ENCODE measurements at regions not wholly inside any gene's neighbourhood (a gene's known extent, or its start where the extent isn't known, plus 50 kb on each side); places are given as distances from the start of the nearest gene placed in this dataset.

DNA sequence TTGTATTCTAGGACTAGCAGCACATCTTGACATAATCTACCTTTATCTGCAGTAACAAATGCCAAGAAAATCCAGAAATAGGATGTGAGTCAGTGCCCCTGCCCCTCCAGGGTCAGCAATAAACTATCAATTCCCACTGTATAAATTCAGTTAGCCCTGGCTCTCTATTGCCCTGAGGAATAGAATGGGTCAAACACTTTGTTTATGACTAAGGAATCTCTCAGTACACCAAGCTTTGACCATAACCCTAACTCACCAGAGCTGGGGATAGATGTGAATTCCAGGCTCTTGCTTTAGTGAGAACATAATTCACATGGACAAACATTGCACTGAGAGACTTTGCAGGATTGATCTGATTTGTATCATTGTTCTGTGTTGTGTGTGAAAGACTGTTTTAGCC lies 82.3 kb downstream of the CXXC4 start:
- intact Hi-C loops (cut with DNase I), result no loop called here
- Histone ChIP-seq H3K27me3 (no peaks in the 10 kb centered on the region), H3K9me3 (no peaks in the 10 kb centered on the region), H3K27ac (no peak overlapping the region), H3K4me3 (no peak overlapping the region), H3K4me1 (ENCODE audit: insufficient read depth) (no peaks in the 10 kb centered on the region), H3K36me3 (no peaks in the 10 kb centered on the region)
- no peak for DNase-seq
- TF ChIP-seq, protein P1, sequence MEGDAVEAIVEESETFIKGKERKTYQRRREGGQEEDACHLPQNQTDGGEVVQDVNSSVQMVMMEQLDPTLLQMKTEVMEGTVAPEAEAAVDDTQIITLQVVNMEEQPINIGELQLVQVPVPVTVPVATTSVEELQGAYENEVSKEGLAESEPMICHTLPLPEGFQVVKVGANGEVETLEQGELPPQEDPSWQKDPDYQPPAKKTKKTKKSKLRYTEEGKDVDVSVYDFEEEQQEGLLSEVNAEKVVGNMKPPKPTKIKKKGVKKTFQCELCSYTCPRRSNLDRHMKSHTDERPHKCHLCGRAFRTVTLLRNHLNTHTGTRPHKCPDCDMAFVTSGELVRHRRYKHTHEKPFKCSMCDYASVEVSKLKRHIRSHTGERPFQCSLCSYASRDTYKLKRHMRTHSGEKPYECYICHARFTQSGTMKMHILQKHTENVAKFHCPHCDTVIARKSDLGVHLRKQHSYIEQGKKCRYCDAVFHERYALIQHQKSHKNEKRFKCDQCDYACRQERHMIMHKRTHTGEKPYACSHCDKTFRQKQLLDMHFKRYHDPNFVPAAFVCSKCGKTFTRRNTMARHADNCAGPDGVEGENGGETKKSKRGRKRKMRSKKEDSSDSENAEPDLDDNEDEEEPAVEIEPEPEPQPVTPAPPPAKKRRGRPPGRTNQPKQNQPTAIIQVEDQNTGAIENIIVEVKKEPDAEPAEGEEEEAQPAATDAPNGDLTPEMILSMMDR (IDR thresholded peaks at IDR 0.05), result no peak
- no peak for TF ChIP-seq EP300 (IDR thresholded peaks at IDR 0.05)
- no peak for TF ChIP-seq POLR2A (IDR thresholded peaks at IDR 0.05)

DNA sequence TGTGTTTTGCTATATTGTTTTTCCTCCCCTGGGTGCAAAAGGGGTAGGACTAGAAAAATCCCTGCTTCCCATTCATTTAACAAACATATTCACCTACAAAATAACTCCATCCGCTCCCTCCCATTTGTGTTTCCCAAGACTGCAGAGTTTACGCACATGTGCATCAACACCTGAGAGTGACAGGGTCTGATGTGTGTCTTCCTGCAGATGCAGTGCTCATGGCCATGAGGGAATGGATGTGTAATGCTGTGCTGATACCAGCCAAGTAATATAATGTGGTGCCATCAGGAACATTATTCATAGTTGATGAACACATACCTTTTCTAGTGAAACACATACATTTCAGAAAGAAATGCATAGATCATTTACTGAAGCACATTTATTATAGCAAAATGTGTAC lies 83.2 kb downstream of the CXXC4 start:
- TF ChIP-seq, protein P1 (IDR thresholded peaks at IDR 0.05), result no peak
- TF ChIP-seq EP300 (IDR thresholded peaks at IDR 0.05) (no peak), POLR2A (IDR thresholded peaks at IDR 0.05) (no peak)
- Histone ChIP-seq H3K4me1 (ENCODE audit: insufficient read depth) (no peaks in the 10 kb centered on the region), H3K36me3 (no peaks in the 10 kb centered on the region), H3K4me3 (no peak overlapping the region), H3K27ac (no peak overlapping the region), H3K9me3 (no peaks in the 10 kb centered on the region), H3K27me3 (no peaks in the 10 kb centered on the region)
- intact Hi-C loops (cut with DNase I), result no loop called here
- 94 to 98% (median 97%) methylated on average over 2 of the region's 2 CpGs for WGBS, 3 donors
- DNase-seq, result no peak

DNA sequence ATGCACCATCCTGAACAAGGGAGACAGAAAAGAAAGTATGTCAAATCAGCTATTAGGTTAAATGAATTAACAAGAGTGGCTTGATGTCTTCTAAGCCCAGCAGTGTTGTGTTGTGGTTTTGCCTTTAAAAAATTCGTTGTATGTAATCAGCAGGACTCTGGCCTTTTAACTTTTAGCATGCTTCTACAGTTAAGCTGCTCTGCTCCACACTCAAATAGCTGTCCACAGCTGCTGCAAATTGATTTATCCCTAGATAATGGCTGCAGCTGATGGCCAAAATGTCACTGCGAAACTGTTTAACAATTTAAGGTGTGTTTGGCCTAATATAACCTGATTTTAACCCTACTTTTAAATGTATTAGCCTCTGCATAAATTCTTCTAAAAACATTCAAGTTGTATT lies 85.8 kb downstream of the CXXC4 start:
- Histone ChIP-seq H3K27ac (no peak overlapping the region), H3K9me3 (no peaks in the 10 kb centered on the region), H3K36me3 (no peaks in the 10 kb centered on the region), H3K4me3 (no peak overlapping the region), H3K4me1 (ENCODE audit: insufficient read depth) (no peaks in the 10 kb centered on the region), H3K27me3 (no peaks in the 10 kb centered on the region)
- 49 to 51% (median 50%) methylated on average over 2 of the region's 2 CpGs for WGBS, 3 donors
- no peak for DNase-seq
- TF ChIP-seq EP300 (IDR thresholded peaks at IDR 0.05) (no peak), POLR2A (IDR thresholded peaks at IDR 0.05) (no peak)
- TF ChIP-seq, protein P1 (IDR thresholded peaks at IDR 0.05), result no peak
- intact Hi-C loops (cut with DNase I), result no loop called here

DNA sequence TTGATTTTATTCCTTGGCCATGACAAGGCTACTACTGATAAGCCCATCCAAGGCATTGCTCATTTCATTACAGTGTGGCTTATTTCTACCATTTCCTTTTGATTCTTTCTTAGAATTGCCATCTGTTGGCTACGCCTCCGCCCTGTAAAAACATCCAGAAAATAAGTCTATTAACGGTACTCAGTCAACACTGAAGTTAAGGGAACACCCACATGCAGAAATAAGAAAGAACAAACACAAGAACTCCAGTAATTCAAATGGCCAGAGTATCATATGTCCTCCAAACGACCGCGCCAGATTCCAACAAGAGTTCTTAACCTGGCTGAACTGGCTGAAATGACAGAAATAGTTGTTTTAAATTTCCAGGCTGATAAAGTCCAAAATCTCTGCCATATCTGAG lies 90.3 kb downstream of the CXXC4 start:
- Histone ChIP-seq H3K4me3 (no peak overlapping the region), H3K36me3 (no peaks in the 10 kb centered on the region), H3K4me1 (ENCODE audit: insufficient read depth) (no peaks in the 10 kb centered on the region), H3K27me3 (no peaks in the 10 kb centered on the region), H3K27ac (no peak overlapping the region), H3K9me3 (no peaks in the 10 kb centered on the region)
- TF ChIP-seq, protein P1 (IDR thresholded peaks at IDR 0.05), result no peak
- TF ChIP-seq POLR2A (IDR thresholded peaks at IDR 0.05) (no peak), EP300 (IDR thresholded peaks at IDR 0.05) (no peak)
- intact Hi-C loops (cut with DNase I), result no loop called here
- no peak for DNase-seq
- WGBS, 3 donors, result 68 to 82% (median 69%) methylated on average over 6 of the region's 6 CpGs

DNA sequence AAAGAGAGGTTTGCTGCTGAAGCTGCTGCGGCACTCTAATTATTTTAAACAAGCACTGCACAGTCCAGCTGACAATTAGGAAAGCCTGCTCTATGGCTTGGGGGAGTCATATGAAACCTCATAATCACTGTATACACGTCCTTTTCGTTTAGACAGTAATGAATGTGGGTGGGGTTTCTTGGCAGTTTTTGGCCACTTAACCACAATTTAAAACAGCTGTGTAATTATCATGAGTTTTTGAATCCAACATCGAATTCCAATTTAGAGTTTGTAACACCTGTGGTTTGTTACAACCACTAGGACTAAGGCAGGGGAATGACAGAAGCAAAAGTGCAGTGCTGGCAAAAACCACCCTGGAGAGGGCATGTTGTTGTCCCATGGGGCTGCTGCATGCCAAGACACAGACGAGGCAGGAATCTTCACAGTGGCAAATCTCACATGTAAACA lies 99.5 kb downstream of the CXXC4 start:
- 3 to 12% (median 9%) methylated on average over 5 of the region's 5 CpGs for WGBS, 3 donors
- Histone ChIP-seq H3K27me3 (no peaks in the 10 kb centered on the region), H3K27ac (no peak overlapping the region), H3K9me3 (no peaks in the 10 kb centered on the region), H3K4me3 (no peak overlapping the region), H3K4me1 (ENCODE audit: insufficient read depth) (no peaks in the 10 kb centered on the region), H3K36me3 (no peaks in the 10 kb centered on the region)
- no peak for DNase-seq
- intact Hi-C loops (cut with DNase I), result no loop called here
- TF ChIP-seq, protein P1 (IDR thresholded peaks at IDR 0.05), result no peak
- TF ChIP-seq EP300 (IDR thresholded peaks at IDR 0.05), result no peak

All from ovary (tissue), 7 donors.